Renal pelvis (tissue), 1 donor: ENCODE measurements at regions not wholly inside any gene's neighbourhood (a gene's known extent, or its start where the extent isn't known, plus 50 kb on each side); places are given as distances from the start of the nearest gene placed in this dataset.
"Not testable (repeated sequence)": the region's sequence is repeated elsewhere in the genome, so short reads cannot be mapped to it uniquely, and the experiment has no call there.

Experiments used
- DNase-seq: peaks from one replicate; pipeline ENCODE4 v3.0.0-alpha.2; 2013

GRCh38 chr4:31649878-31650277 lies 929.7 kb downstream of the PCDH7 start:
- no peak for DNase-seq

- DNase-seq, result no peak
Measured at GRCh38 chr4:31651541-31651940, 931.4 kb downstream of the PCDH7 start.

DNA sequence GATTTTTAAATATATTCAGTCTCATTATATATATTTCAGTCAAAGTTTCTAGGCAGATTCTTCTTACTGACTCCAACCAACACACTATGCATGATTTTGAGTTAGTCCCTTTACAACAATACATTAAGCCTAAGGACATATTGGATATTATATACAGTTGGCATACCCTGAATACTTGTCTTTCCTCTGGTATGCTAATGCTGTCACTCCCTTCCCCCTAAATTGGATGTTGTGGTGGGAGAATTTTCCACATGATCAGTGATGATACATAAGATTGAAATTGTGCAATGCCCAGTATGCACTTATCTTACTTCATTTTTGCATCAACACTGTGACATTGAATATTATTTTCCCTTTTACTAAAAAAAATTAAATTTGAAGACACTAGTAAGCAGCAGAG lies 935.2 kb downstream of the PCDH7 start:
- no peak for DNase-seq

DNA sequence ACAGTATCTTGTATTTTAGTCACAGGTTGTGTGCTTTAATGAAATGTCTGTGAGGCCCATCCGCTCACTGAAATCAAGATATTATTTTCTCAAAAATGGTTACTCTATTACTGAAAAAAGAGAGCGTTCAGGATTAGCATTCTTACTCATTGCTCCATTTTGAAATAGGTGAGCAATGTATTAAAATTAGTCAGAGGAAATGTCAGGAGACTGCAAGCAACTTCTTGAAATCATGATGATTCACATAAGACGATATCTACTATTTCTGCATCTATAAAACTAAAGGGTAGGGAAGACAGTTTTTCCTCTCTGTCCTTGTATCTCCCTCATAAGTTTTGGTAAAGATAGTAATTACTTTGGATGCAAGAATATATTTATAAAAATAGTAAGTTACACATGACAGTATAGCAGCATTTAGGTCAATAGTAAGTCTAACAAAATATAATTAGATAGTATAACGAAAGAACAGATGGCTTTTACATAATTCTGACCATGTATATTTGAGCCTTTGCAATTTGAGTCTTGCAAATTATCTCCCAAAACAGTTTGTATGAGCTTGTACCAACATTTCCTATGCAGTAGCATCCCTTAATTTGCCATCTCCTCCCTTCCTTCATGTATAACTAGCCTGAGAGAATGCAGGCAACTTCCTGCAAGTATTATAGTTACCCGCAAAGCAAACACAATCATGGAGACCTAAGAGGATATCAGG lies 937.8 kb downstream of the PCDH7 start:
- DNase-seq, result no peak

DNA sequence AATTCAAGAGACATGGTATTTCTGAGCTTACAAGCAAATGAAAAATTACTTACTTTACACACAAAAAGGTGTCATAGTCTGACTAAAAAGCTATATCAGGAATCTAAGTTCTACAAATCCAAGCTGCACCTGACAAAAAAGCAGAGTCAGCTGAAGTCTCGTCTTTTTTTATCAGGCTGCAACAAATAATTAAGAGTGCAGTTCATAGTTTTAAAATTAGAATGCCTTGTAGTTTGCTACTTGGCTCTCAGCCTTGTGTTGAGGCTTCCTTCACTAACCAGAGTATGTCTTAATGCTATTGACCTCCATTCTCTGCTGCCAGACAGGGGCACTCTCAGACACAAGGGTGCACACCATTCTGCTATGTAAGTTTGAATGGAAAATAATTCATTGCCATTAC lies 940.7 kb downstream of the PCDH7 start:
- DNase-seq, result no peak

- DNase-seq, result no peak
Measured at GRCh38 chr4:31662951-31663350, 942.8 kb downstream of the PCDH7 start.

GRCh38 chr4:31667686-31668085 lies 947.5 kb downstream of the PCDH7 start:
- no peak for DNase-seq

- no peak for DNase-seq
Measured at GRCh38 chr4:31674313-31674947, 954.3 kb downstream of the PCDH7 start.

- DNase-seq, result no peak
Measured at GRCh38 chr4:31678356-31678755, 958.2 kb downstream of the PCDH7 start.

DNA sequence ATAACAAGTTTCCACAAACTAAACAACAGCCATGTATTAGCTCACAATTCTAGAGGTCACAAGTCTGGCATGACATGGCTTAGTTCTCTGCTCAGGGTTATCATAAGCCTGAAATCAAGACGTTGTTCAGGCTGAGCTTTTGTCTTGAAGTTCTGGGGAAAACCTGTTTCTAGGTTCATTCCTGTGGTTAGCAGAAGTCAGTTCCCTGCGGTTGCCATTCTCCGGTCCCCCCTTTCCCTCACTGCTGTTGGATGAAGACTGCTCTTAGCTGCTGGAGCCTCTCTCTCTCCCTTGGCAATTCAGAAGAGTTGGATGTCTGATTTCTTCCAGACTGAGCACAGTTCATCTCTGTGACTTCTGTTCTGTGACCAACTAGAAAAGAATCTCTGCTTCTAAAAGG lies 962.6 kb downstream of the PCDH7 start:
- DNase-seq, result no peak

- no peak for DNase-seq
Measured at GRCh38 chr4:31687717-31688342, 967.7 kb downstream of the PCDH7 start.

DNA sequence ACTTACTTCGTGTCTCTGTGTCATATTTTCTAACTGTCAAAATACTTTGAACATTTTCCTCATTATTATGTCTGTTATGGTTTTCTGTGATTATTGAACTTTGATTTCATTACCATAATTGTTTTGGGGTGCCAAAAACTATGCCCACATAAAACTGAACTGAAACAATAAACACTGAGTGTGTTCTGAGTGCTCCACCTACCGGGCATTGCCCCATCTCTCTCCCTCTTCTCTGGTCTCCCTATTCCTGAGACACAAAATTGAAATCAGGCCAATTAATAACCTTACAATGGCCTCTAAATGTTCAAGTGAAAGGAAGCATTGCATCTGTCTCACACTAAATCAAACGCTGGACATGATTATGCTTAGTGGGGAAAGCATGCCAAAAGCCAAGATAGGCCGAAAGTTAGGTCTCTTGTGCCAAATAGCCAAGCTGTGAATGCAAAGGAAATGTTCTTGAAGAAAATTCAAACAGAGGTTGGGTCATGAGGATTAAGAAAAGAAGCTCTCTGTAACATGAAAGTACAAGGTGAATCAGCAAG lies 972.3 kb downstream of the PCDH7 start:
- DNase-seq, result no peak

DNA sequence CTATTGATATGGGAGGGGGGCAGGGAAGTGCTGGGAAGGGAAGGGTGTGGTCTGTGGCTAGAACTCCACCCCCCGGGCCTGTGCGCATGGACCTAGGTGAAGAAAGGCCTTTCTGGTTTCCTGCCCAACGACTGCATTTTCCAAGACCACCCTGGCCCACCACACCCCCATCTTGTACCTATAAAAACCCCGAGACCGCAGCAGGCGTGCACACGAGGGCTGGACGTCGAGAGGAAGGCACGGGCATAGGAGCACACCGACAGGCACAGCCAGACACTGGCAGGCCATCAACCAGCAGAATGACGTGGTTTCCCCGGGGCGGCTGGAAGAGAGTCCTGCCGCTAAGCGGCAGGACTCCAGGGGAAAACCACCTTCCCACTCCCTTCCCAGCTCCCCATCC lies 981.1 kb downstream of the PCDH7 start:
- no peak for DNase-seq

DNA sequence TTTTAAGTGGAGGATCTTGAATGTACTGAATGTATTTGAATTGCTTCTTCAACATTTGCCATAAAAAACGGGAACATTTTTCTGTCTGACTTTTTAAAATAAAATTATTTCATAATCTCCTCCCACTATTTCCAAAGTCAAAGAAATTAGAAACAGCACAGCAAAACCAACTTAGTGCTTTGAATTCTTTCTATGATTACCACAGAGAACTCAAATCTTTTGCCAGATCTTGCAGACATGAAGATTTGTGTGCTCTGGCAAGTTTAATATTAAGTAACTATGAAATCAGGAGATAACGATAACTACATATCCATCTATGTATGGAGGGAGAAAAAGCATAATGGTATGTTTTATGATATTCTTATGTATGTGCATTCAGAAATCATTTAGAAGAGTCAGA lies 982.2 kb downstream of the PCDH7 start:
- DNase-seq, result no peak

GRCh38 chr4:31714238-31714637 lies 994.1 kb downstream of the PCDH7 start:
- no peak for DNase-seq

GRCh38 chr4:31715302-31715701 lies 995.1 kb downstream of the PCDH7 start:
- DNase-seq, result no peak

- no peak for DNase-seq
Measured at GRCh38 chr4:31727030-31727429, 1006.9 kb downstream of the PCDH7 start.

DNA sequence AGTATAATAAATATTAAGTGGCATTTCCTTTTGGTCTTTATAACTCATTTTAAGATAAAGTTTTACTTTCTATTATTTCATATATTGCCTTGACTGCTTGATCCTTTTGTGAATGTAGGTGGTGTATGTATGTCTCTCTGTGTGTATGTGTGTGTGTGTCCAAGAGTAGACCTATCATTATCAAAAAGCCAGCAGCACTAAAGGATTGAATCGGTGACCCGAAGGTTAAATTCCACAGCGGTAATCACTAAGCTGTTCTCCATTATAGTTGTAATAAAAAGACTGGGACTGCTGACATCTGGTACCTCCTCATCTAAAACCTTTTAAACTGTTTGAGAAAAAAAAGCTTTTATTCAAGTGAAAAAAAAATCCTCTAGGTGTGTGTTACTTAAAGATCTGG lies 1014.8 kb downstream of the PCDH7 start:
- DNase-seq, result no peak

GRCh38 chr4:31737419-31737818 lies 1017.2 kb downstream of the PCDH7 start:
- no peak for DNase-seq

DNA sequence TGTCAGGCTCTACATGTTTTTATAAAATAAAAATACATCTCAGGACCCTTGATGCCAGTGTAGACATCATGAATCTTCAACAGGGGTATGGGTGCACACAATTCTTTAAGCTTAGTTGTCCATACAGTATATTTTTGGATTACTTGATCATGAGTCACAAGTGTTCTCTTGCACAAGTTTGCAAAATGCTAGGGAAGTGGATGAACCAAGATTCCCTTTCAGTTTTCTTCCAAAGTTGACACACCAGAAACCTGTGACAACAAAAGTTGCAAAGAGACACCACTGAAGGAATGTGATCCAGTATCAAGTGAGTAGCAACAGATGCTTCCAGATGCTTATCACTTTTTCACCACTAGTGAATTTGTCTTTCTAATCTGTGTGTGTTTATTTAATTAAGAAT lies 1021.2 kb downstream of the PCDH7 start:
- no peak for DNase-seq

- DNase-seq, result no peak
Measured at GRCh38 chr4:31748382-31748781, 1028.2 kb downstream of the PCDH7 start.

- not testable (repeated sequence) for DNase-seq
Measured at GRCh38 chr4:31750581-31750980, 1030.4 kb downstream of the PCDH7 start.

DNA sequence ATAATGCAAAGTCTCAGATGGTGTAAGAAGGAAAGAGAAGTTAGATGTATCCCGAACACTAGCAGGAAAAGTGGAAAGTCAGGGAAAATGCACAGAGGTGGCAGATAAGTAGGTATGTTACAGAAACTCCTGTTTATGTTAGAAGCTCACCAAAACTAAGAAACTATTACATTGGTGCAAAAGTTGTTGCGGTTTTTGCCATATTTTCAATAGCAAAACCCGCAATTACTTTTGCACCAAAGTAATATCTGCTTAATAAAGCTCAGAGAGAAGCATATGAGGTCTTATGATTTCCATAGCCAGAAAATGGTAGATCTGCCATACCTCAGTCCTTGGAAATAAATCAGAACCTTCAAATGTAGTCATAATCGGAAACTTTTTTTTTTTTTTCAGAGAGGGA lies 1035.6 kb downstream of the PCDH7 start:
- DNase-seq, result no peak
